ENCODE measurements at regions not wholly inside any gene's neighbourhood (a gene's known extent, or its start where the extent isn't known, plus 50 kb on each side); places are given as distances from the start of the nearest gene placed in this dataset.

DNA sequence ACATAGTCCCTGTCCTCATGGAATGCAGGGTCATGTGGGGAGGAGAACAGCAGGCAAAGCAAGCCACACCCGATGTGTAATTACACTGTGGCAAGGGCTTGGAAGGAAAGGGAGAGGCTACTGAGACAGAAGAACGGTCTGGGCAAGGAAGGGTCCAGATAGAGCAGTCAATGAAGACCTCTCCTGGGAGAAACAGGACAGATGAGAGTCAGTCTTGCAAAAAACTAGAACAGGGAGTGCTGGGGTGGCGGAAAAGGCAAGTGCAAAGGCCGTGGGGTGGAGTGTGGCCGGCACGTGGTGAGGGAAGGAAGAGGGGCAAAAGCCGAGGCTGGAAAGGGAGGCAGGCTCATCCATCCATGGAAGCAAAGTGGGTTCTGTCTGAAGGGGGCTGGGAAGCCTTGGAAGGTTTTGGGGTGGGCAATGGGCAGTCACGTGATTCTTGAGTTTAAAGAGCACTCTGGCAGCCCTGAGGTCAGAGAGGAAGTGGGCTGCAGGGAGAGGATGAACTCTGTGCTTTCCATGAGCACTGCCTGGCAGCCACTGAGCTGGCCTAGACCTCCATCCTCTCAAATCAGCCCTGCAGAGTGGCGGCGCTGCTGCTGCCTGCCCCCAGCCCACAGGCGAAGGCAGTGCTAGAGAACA lies 182.2 kb downstream of the INHBB start:
- Histone ChIP-seq H3K27ac (ENCODE audit: extremely low read depth, low read depth, low read length) (no peak overlapping the region), H3K79me2 (ENCODE audit: control insufficient read depth, insufficient read depth, low read length) (no peaks in the 10 kb centered on the region), H3K4me2 (ENCODE audit: insufficient read depth, low read length) (no peak overlapping the region), H3K36me3 (ENCODE audit: control insufficient read depth, insufficient read depth, low read length) (no peaks in the 10 kb centered on the region), H4K20me1 (replicated peaks; ENCODE audit: control insufficient read depth, insufficient read depth, low read length) (peaks cover 3% of the 10 kb centered on the region), H2AFZ (ENCODE audit: low read depth, low read length) (no peak overlapping the region), H3K27me3 (ENCODE audit: control insufficient read depth in 2 of 2, insufficient read depth in 2 of 2, low read length in 2 of 2) (peaks cover 19 to 72% of the 10 kb centered on the region in 2 experiments; a peak in 3 of 5 replicates), H3K9ac (ENCODE audit: insufficient read depth in 1 of 2, low read depth in 2 of 2, low read length in 2 of 2) (no peak overlapping the region), H3K4me1 (replicated peaks in 1 of 2; ENCODE audit: control insufficient read depth in 2 of 2, insufficient read depth in 2 of 2, low read length in 2 of 2) (no peaks in the 10 kb centered on the region), H3K4me3 (no peak overlapping the region), H3K9me1 (ENCODE audit: control insufficient read depth, insufficient read depth, low read length) (no peaks in the 10 kb centered on the region), H3K9me3 (replicated peaks; ENCODE audit: control insufficient read depth, insufficient read depth, low read depth, low read length) (no peaks in the 10 kb centered on the region)
- DNase-seq (ENCODE audit: extremely low read depth in 1 of 4, low spot score in 3 of 4): no peak
- ATAC-seq: no peak
- TF ChIP-seq, protein P1, sequence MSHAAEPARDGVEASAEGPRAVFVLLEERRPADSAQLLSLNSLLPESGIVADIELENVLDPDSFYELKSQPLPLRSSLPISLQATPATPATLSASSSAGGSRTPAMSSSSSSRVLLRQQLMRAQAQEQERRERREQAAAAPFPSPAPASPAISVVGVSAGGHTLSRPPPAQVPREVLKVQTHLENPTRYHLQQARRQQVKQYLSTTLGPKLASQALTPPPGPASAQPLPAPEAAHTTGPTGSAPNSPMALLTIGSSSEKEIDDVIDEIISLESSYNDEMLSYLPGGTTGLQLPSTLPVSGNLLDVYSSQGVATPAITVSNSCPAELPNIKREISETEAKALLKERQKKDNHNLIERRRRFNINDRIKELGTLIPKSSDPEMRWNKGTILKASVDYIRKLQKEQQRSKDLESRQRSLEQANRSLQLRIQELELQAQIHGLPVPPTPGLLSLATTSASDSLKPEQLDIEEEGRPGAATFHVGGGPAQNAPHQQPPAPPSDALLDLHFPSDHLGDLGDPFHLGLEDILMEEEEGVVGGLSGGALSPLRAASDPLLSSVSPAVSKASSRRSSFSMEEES (CRISPR knock-in tag; IDR thresholded peaks at IDR 0.05): peak; percentile 77
- TF ChIP-seq KDM1A (IDR thresholded peaks at IDR 0.05): no peak
- no peak for TF ChIP-seq ZNF140 (CRISPR knock-in tag; IDR thresholded peaks at IDR 0.05)
- no peak for TF ChIP-seq MYBL2 (IDR thresholded peaks at IDR 0.05; ENCODE audit: low read depth)
- no peak for TF ChIP-seq MYBL2 (CRISPR knock-in tag; IDR thresholded peaks at IDR 0.05; ENCODE audit: borderline replicate concordance)
- no peak for TF ChIP-seq SAFB2 (IDR thresholded peaks at IDR 0.05; ENCODE audit: borderline replicate concordance, low read depth, low read length, severe bottlenecking)
- TF ChIP-seq CBFA2T2 (conservative IDR thresholded peaks at IDR 0.05): no peak
- TF ChIP-seq ZNF408 (CRISPR knock-in tag; IDR thresholded peaks at IDR 0.05; ENCODE audit: low read depth): no peak
- TF ChIP-seq RAD51 (IDR thresholded peaks at IDR 0.05; ENCODE audit: borderline replicate concordance, low read depth): peak; percentile 16; the same call in 1 of the 2 replicates
- TF ChIP-seq NR2F6 (CRISPR knock-in tag; IDR thresholded peaks at IDR 0.05): no peak
- ChIA-PET POLR2A (interaction anchor here (0.8 kb wide), 1 partner anchor 9 kb away, joined by 4 read pairs; no protein-coding TSS in a partner anchor), CTCF (ENCODE audit: low intra/inter-chr PET ratio) (no interaction called here)
- 2% methylated on average over 10 of the region's 11 CpGs for whole genome bisulfite sequencing (ENCODE audit: insufficient coverage, low coverage, missing lambda C conversion rate)
- in situ Hi-C loops (cut with MboI): no loop called here
- no TSS peak for BruUV-seq (replicated peaks)
- FAIRE-seq: no peak
- intact Hi-C loops (cut with micrococcal nuclease): no loop called here
